Effector memory CD4-positive, alpha-beta T cell (primary cell): ENCODE measurements at regions not wholly inside any gene's neighbourhood (a gene's known extent, or its start where the extent isn't known, plus 50 kb on each side); places are given as distances from the start of the nearest gene placed in this dataset.
"Not testable (repeated sequence)": the region's sequence is repeated elsewhere in the genome, so short reads cannot be mapped to it uniquely, and the experiment has no call there.

Experiments used
- DNase-seq, 3 donors: peaks; one replicate each; pipeline ENCODE4 v3.0.0-alpha.2; 2020
- H3K27ac ChIP-seq: 2 replicates; pipeline ENCODE4 v1.7.0; 2013; ENCODE audit warnings: mild to moderate bottlenecking, low read length, moderate library complexity; ENCODE audit not compliant: insufficient read depth, poor library complexity, severe bottlenecking
- H3K27me3 ChIP-seq: replicated peaks from 2 replicates; pipeline ENCODE4 v1.7.0; 2013; ENCODE audit warnings: mild to moderate bottlenecking, low read length; ENCODE audit not compliant: insufficient read depth, control insufficient read depth, poor library complexity, severe bottlenecking
- H3K36me3 ChIP-seq: 2 replicates; pipeline ENCODE4 v1.7.0; 2013; ENCODE audit warnings: mild to moderate bottlenecking, low read length, moderate library complexity; ENCODE audit not compliant: control insufficient read depth, insufficient read depth
- H3K4me1 ChIP-seq: 2 replicates; pipeline ENCODE4 v1.7.0; 2013; ENCODE audit warnings: low read length, mild to moderate bottlenecking; ENCODE audit not compliant: control insufficient read depth, insufficient read depth, poor library complexity, severe bottlenecking
- H3K4me3 ChIP-seq: 2 replicates; pipeline ENCODE4 v1.7.0; 2013; ENCODE audit warnings: low read length, low read depth, mild to moderate bottlenecking; ENCODE audit not compliant: insufficient read depth, poor library complexity, severe bottlenecking
- H3K9me3 ChIP-seq: 2 replicates; pipeline ENCODE4 v1.7.0; 2013; ENCODE audit warnings: mild to moderate bottlenecking, low read length, moderate library complexity; ENCODE audit not compliant: control insufficient read depth

- no peaks in the 10 kb centered on the region for H3K9me3 ChIP-seq
- H3K27ac ChIP-seq = no peak overlapping the region
- no peaks in the 10 kb centered on the region for H3K36me3 ChIP-seq
- DNase-seq = no peak
- no peaks in the 10 kb centered on the region for H3K4me1 ChIP-seq
- H3K4me3 ChIP-seq = no peak overlapping the region
- no peaks in the 10 kb centered on the region for H3K27me3 ChIP-seq
These were observed 156.1 kb upstream of the ANKRD55 start for GRCh38 chr5:56389261-56389660.

- H3K36me3 ChIP-seq = no peaks in the 10 kb centered on the region
- no peaks in the 10 kb centered on the region for H3K9me3 ChIP-seq
These were observed 155.3 kb upstream of the ANKRD55 start for GRCh38 chr5:56388229-56388985.

GRCh38 chr5:56386046-56386445, 152.9 kb upstream of the ANKRD55 start:
- Histone ChIP-seq H3K4me3 (no peak overlapping the region), H3K4me1 (no peaks in the 10 kb centered on the region), H3K27ac (no peak overlapping the region), H3K27me3 (no peaks in the 10 kb centered on the region), H3K9me3 (no peaks in the 10 kb centered on the region), H3K36me3 (no peaks in the 10 kb centered on the region)
- DNase-seq = no peak

More at GRCh38 chr5:56388229-56388985, 155.3 kb upstream of the ANKRD55 start:
- no peak overlapping the region for H3K27ac ChIP-seq
- no peak for DNase-seq
- no peaks in the 10 kb centered on the region for H3K4me1 ChIP-seq
- H3K27me3 ChIP-seq = no peaks in the 10 kb centered on the region
- H3K4me3 ChIP-seq = no peak overlapping the region

GRCh38 chr5:56384186-56384585, 151.1 kb upstream of the ANKRD55 start:
- H3K27me3 ChIP-seq = no peaks in the 10 kb centered on the region

GRCh38 chr5:56383761-56384160, 150.6 kb upstream of the ANKRD55 start:
- Histone ChIP-seq H3K4me3 (no peak overlapping the region), H3K27ac (no peak overlapping the region), H3K9me3 (no peaks in the 10 kb centered on the region), H3K4me1 (no peaks in the 10 kb centered on the region), H3K27me3 (no peaks in the 10 kb centered on the region), H3K36me3 (no peaks in the 10 kb centered on the region)
- DNase-seq = no peak

More at GRCh38 chr5:56384186-56384585, 151.1 kb upstream of the ANKRD55 start:
- no peak overlapping the region for H3K4me3 ChIP-seq
- no peaks in the 10 kb centered on the region for H3K4me1 ChIP-seq
- no peaks in the 10 kb centered on the region for H3K36me3 ChIP-seq
- DNase-seq = no peak
- no peaks in the 10 kb centered on the region for H3K9me3 ChIP-seq
- H3K27ac ChIP-seq = no peak overlapping the region

GRCh38 chr5:56382896-56383295, 149.8 kb upstream of the ANKRD55 start:
- Histone ChIP-seq H3K27ac (no peak overlapping the region), H3K4me3 (no peak overlapping the region), H3K27me3 (no peaks in the 10 kb centered on the region)

GRCh38 chr5:56377573-56377972, 144.4 kb upstream of the ANKRD55 start:
- H3K27me3 ChIP-seq = no peaks in the 10 kb centered on the region
- no peak for DNase-seq
- H3K27ac ChIP-seq = no peak overlapping the region
- H3K4me3 ChIP-seq = no peak overlapping the region
- H3K36me3 ChIP-seq = no peaks in the 10 kb centered on the region
- no peaks in the 10 kb centered on the region for H3K9me3 ChIP-seq
- no peaks in the 10 kb centered on the region for H3K4me1 ChIP-seq

More at GRCh38 chr5:56382896-56383295, 149.8 kb upstream of the ANKRD55 start:
- H3K9me3 ChIP-seq = no peaks in the 10 kb centered on the region
- DNase-seq = no peak
- no peaks in the 10 kb centered on the region for H3K36me3 ChIP-seq
- no peaks in the 10 kb centered on the region for H3K4me1 ChIP-seq

- DNase-seq = no peak
- Histone ChIP-seq H3K4me3 (no peak overlapping the region), H3K27me3 (no peaks in the 10 kb centered on the region), H3K4me1 (no peaks in the 10 kb centered on the region), H3K9me3 (no peaks in the 10 kb centered on the region), H3K27ac (no peak overlapping the region), H3K36me3 (no peaks in the 10 kb centered on the region)
These were observed 143.0 kb upstream of the ANKRD55 start for GRCh38 chr5:56376128-56376527.

- no peak overlapping the region for H3K4me3 ChIP-seq
- H3K27ac ChIP-seq = no peak overlapping the region
- no peaks in the 10 kb centered on the region for H3K36me3 ChIP-seq
- no peaks in the 10 kb centered on the region for H3K9me3 ChIP-seq
- H3K4me1 ChIP-seq = no peaks in the 10 kb centered on the region
- no peaks in the 10 kb centered on the region for H3K27me3 ChIP-seq
- DNase-seq = no peak
These were observed 141.9 kb upstream of the ANKRD55 start for GRCh38 chr5:56375011-56375410.

- not testable (repeated sequence) for H3K36me3 ChIP-seq, H3K27ac ChIP-seq, H3K27me3 ChIP-seq, DNase-seq, H3K4me1 ChIP-seq, H3K9me3 ChIP-seq, H3K4me3 ChIP-seq
These were observed 139.4 kb upstream of the ANKRD55 start for GRCh38 chr5:56372491-56372890.
